ENCODE measurements at regions not wholly inside any gene's neighbourhood (a gene's known extent, or its start where the extent isn't known, plus 50 kb on each side); places are given as distances from the start of the nearest gene placed in this dataset.
"Not testable (repeated sequence)": the region's sequence is repeated elsewhere in the genome, so short reads cannot be mapped to it uniquely, and the experiment has no call there.

- DNase-seq = no peak
- intact Hi-C loops (cut with DNase I) = no loop called here
- no peak for ATAC-seq
Measured at GRCh38 chr5:89676634-89677033, 732.9 kb downstream of the CETN3 start.

GRCh38 chr5:89673019-89673418 lies 736.5 kb downstream of the CETN3 start:
- ATAC-seq (no peak), DNase-seq (no peak)
- intact Hi-C loops (cut with DNase I) = no loop called here

GRCh38 chr5:89668821-89669220 lies 740.7 kb downstream of the CETN3 start:
- intact Hi-C loops (cut with DNase I) = no loop called here
- DNase-seq (no peak), ATAC-seq (no peak)

GRCh38 chr5:89662499-89662898 lies 747.1 kb downstream of the CETN3 start:
- intact Hi-C loops (cut with DNase I) = no loop called here
- ATAC-seq (peak; percentile 8 to 88), DNase-seq (no peak)

- ATAC-seq (no peak), DNase-seq (no peak)
- intact Hi-C loops (cut with DNase I) = no loop called here
Measured at GRCh38 chr5:89638871-89639270, 755.9 kb upstream of the MEF2C start.

GRCh38 chr5:89634176-89634575 lies 751.2 kb upstream of the MEF2C start:
- ATAC-seq; intact Hi-C loops (cut with DNase I); DNase-seq: not testable (repeated sequence)

- ATAC-seq; DNase-seq; intact Hi-C loops (cut with DNase I): not testable (repeated sequence)
Measured at GRCh38 chr5:89630064-89630463, 747.1 kb upstream of the MEF2C start.

GRCh38 chr5:89628876-89629635 lies 746.1 kb upstream of the MEF2C start:
- ATAC-seq (no peak), DNase-seq (no peak)
- intact Hi-C loops (cut with DNase I) = no loop called here

- no peak for DNase-seq
- ATAC-seq = no peak
- intact Hi-C loops (cut with DNase I) = no loop called here
Measured at GRCh38 chr5:89615839-89616518, 733.0 kb upstream of the MEF2C start.

- DNase-seq = no peak
- intact Hi-C loops (cut with DNase I) = no loop called here
- ATAC-seq = no peak
Measured at GRCh38 chr5:89613222-89613956, 730.4 kb upstream of the MEF2C start.

GRCh38 chr5:89606939-89607534 lies 724.1 kb upstream of the MEF2C start:
- intact Hi-C loops (cut with DNase I) = no loop called here
- no peak for DNase-seq
- no peak for ATAC-seq

- ATAC-seq = no peak
- DNase-seq = no peak
- intact Hi-C loops (cut with DNase I) = no loop called here
Measured at GRCh38 chr5:89604342-89604741, 721.4 kb upstream of the MEF2C start.

GRCh38 chr5:89601880-89602279 lies 718.9 kb upstream of the MEF2C start:
- ATAC-seq (no peak), DNase-seq (no peak)
- intact Hi-C loops (cut with DNase I) = no loop called here

- ATAC-seq = no peak
- intact Hi-C loops (cut with DNase I) = no loop called here
- DNase-seq = no peak
Measured at GRCh38 chr5:89597878-89598277, 714.9 kb upstream of the MEF2C start.

- DNase-seq (no peak), ATAC-seq (no peak)
- intact Hi-C loops (cut with DNase I) = no loop called here
Measured at GRCh38 chr5:89596821-89597220, 713.8 kb upstream of the MEF2C start.

GRCh38 chr5:89595056-89595455 lies 712.1 kb upstream of the MEF2C start:
- ATAC-seq (no peak), DNase-seq (no peak)
- intact Hi-C loops (cut with DNase I) = no loop called here

- ATAC-seq (no peak), DNase-seq (no peak)
- intact Hi-C loops (cut with DNase I) = no loop called here
Measured at GRCh38 chr5:89584339-89584956, 701.5 kb upstream of the MEF2C start.

GRCh38 chr5:89583534-89583933 lies 700.5 kb upstream of the MEF2C start:
- intact Hi-C loops (cut with DNase I) = no loop called here
- ATAC-seq (no peak), DNase-seq (no peak)

GRCh38 chr5:89582768-89583339 lies 699.9 kb upstream of the MEF2C start:
- intact Hi-C loops (cut with DNase I) = no loop called here
- no peak for ATAC-seq

More at GRCh38 chr5:89582768-89583339, 699.9 kb upstream of the MEF2C start:
- DNase-seq = no peak
